GM18511 (cell line): ENCODE measurements at regions not wholly inside any gene's neighbourhood (a gene's known extent, or its start where the extent isn't known, plus 50 kb on each side); places are given as distances from the start of the nearest gene placed in this dataset.
"Not testable (repeated sequence)": the region's sequence is repeated elsewhere in the genome, so short reads cannot be mapped to it uniquely, and the experiment has no call there.

Experiments used
- ATAC-seq: cut with Tn5 transposase; IDR thresholded peaks from one replicate; pipeline ENCODE4 v1.9.1; 2021; ENCODE audit warnings: mild to moderate bottlenecking, moderate library complexity; ENCODE audit not compliant: unreplicated experiment

- no peak for ATAC-seq
Measured at GRCh38 chr14:88929656-88930436, 105.4 kb downstream of the TTC8 start.

GRCh38 chr14:88931321-88932110, 107.1 kb downstream of the TTC8 start:
- no peak for ATAC-seq

- ATAC-seq = no peak
Measured at GRCh38 chr14:88933191-88933590, 108.7 kb downstream of the TTC8 start.

GRCh38 chr14:88934351-88934806, 109.9 kb downstream of the TTC8 start:
- no peak for ATAC-seq

GRCh38 chr14:88935083-88935482, 110.6 kb downstream of the TTC8 start:
- no peak for ATAC-seq

GRCh38 chr14:88937706-88938105, 113.3 kb downstream of the TTC8 start:
- no peak for ATAC-seq

- no peak for ATAC-seq
Measured at GRCh38 chr14:88940671-88941070, 116.2 kb downstream of the TTC8 start.

- ATAC-seq = no peak
Measured at GRCh38 chr14:88941414-88941813, 117.0 kb downstream of the TTC8 start.

GRCh38 chr14:88947646-88948598, 123.5 kb downstream of the TTC8 start:
- ATAC-seq = no peak

GRCh38 chr14:88950069-88950468, 125.6 kb downstream of the TTC8 start:
- ATAC-seq = no peak

GRCh38 chr14:88951370-88951769, 126.9 kb downstream of the TTC8 start:
- no peak for ATAC-seq

- ATAC-seq = no peak
Measured at GRCh38 chr14:88952901-88953300, 128.4 kb downstream of the TTC8 start.

GRCh38 chr14:88955455-88955854, 131.0 kb downstream of the TTC8 start:
- ATAC-seq = no peak

- no peak for ATAC-seq
Measured at GRCh38 chr14:88960496-88960895, 136.0 kb downstream of the TTC8 start.

- ATAC-seq = no peak
Measured at GRCh38 chr14:88961214-88961613, 136.8 kb downstream of the TTC8 start.

GRCh38 chr14:88962356-88962755, 137.9 kb downstream of the TTC8 start:
- ATAC-seq = no peak

GRCh38 chr14:88967299-88967698, 142.8 kb downstream of the TTC8 start:
- no peak for ATAC-seq

GRCh38 chr14:88975043-88975830, 150.8 kb downstream of the TTC8 start:
- ATAC-seq = no peak

- ATAC-seq = no peak
Measured at GRCh38 chr14:88975926-88976325, 151.5 kb downstream of the TTC8 start.

GRCh38 chr14:88980907-88981306, 156.5 kb downstream of the TTC8 start:
- not testable (repeated sequence) for ATAC-seq
